Skeletal muscle tissue (tissue), 3 donors: ENCODE measurements at regions not wholly inside any gene's neighbourhood (a gene's known extent, or its start where the extent isn't known, plus 50 kb on each side); places are given as distances from the start of the nearest gene placed in this dataset.

Source experiments
- H3K27ac ChIP-seq: one replicate; pipeline ENCODE4 v1.7.0; 2013; ENCODE audit warnings: mild to moderate bottlenecking, low read depth, low read length, inconsistent platforms
- H3K27me3 ChIP-seq, 3 donors: one replicate each; pipeline ENCODE4 v1.7.0; 2013; ENCODE audit warnings: low read length in 3 of 3; ENCODE audit not compliant: control insufficient read depth in 3 of 3, insufficient read depth in 3 of 3
- H3K36me3 ChIP-seq, 3 donors: one replicate each; pipeline ENCODE4 v1.7.0; 2013; ENCODE audit warnings: low read length in 3 of 3; ENCODE audit not compliant: control insufficient read depth in 3 of 3, insufficient read depth in 3 of 3
- H3K4me1 ChIP-seq, 3 donors: one replicate each; pipeline ENCODE4 v1.7.0; 2013; ENCODE audit warnings: low read length in 3 of 3, mild to moderate bottlenecking in 3 of 3; ENCODE audit not compliant: control insufficient read depth in 3 of 3, insufficient read depth in 3 of 3
- H3K4me3 ChIP-seq, 3 donors: one replicate each; pipeline ENCODE4 v1.7.0; 2013; ENCODE audit warnings: low read length in 3 of 3
- H3K9ac ChIP-seq, 3 donors: one replicate each; pipeline ENCODE4 v1.7.0; 2013; ENCODE audit warnings: low read length in 3 of 3, mild to moderate bottlenecking in 3 of 3, moderate library complexity in 2 of 3, low read depth in 1 of 3
- H3K9me3 ChIP-seq, 3 donors: one replicate each; pipeline ENCODE4 v1.7.0; 2013; ENCODE audit warnings: low read length in 3 of 3; ENCODE audit not compliant: control insufficient read depth in 3 of 3
- donor health status: Osteomylitis.

GRCh38 chr3:94512876-94513275 lies 450.0 kb downstream of the NSUN3 start:
- H3K9me3 ChIP-seq = no peaks in the 10 kb centered on the region
- H3K27me3 ChIP-seq = no peaks in the 10 kb centered on the region
- no peak overlapping the region for H3K4me3 ChIP-seq
- H3K9ac ChIP-seq = no peak overlapping the region
- H3K27ac ChIP-seq = no peak overlapping the region
- no peaks in the 10 kb centered on the region for H3K4me1 ChIP-seq
- H3K36me3 ChIP-seq = no peaks in the 10 kb centered on the region

- no peaks in the 10 kb centered on the region for H3K9me3 ChIP-seq
- no peak overlapping the region for H3K4me3 ChIP-seq
- H3K27ac ChIP-seq = no peak overlapping the region
- no peaks in the 10 kb centered on the region for H3K27me3 ChIP-seq
- no peak overlapping the region for H3K9ac ChIP-seq
- H3K4me1 ChIP-seq = no peaks in the 10 kb centered on the region
- no peaks in the 10 kb centered on the region for H3K36me3 ChIP-seq
Observed at GRCh38 chr3:94513600-94513999, 450.7 kb downstream of the NSUN3 start.

GRCh38 chr3:94515983-94516382 lies 453.1 kb downstream of the NSUN3 start:
- H3K4me3 ChIP-seq = no peak overlapping the region
- no peaks in the 10 kb centered on the region for H3K27me3 ChIP-seq
- H3K27ac ChIP-seq = no peak overlapping the region

GRCh38 chr3:94520364-94520763 lies 457.5 kb downstream of the NSUN3 start:
- no peaks in the 10 kb centered on the region for H3K9me3 ChIP-seq
- H3K4me3 ChIP-seq = no peak overlapping the region
- H3K27me3 ChIP-seq = no peaks in the 10 kb centered on the region
- H3K9ac ChIP-seq = no peak overlapping the region
- H3K27ac ChIP-seq = no peak overlapping the region
- H3K4me1 ChIP-seq = no peaks in the 10 kb centered on the region
- H3K36me3 ChIP-seq = no peaks in the 10 kb centered on the region

More at GRCh38 chr3:94515983-94516382, 453.1 kb downstream of the NSUN3 start:
- no peaks in the 10 kb centered on the region for H3K4me1 ChIP-seq
- no peaks in the 10 kb centered on the region for H3K36me3 ChIP-seq
- no peak overlapping the region for H3K9ac ChIP-seq
- no peaks in the 10 kb centered on the region for H3K9me3 ChIP-seq

- Histone ChIP-seq H3K27me3 (no peaks in the 10 kb centered on the region), H3K9ac (no peak overlapping the region), H3K4me1 (no peaks in the 10 kb centered on the region)
Observed at GRCh38 chr3:94522488-94522887, 459.6 kb downstream of the NSUN3 start.

GRCh38 chr3:94524102-94524919 lies 461.4 kb downstream of the NSUN3 start:
- H3K4me1 ChIP-seq = no peaks in the 10 kb centered on the region
- no peak overlapping the region for H3K27ac ChIP-seq
- H3K9me3 ChIP-seq = no peaks in the 10 kb centered on the region
- no peaks in the 10 kb centered on the region for H3K36me3 ChIP-seq
- H3K4me3 ChIP-seq = no peak overlapping the region
- no peaks in the 10 kb centered on the region for H3K27me3 ChIP-seq
- H3K9ac ChIP-seq = no peak overlapping the region

More at GRCh38 chr3:94522488-94522887, 459.6 kb downstream of the NSUN3 start:
- H3K4me3 ChIP-seq = no peak overlapping the region
- no peaks in the 10 kb centered on the region for H3K9me3 ChIP-seq
- H3K36me3 ChIP-seq = no peaks in the 10 kb centered on the region
- no peak overlapping the region for H3K27ac ChIP-seq

- Histone ChIP-seq H3K9ac (no peak overlapping the region), H3K4me1 (no peaks in the 10 kb centered on the region), H3K36me3 (no peaks in the 10 kb centered on the region)
Observed at GRCh38 chr3:94525043-94525442, 462.2 kb downstream of the NSUN3 start.

GRCh38 chr3:94529816-94530215 lies 467.0 kb downstream of the NSUN3 start:
- Histone ChIP-seq H3K36me3 (no peaks in the 10 kb centered on the region), H3K4me3 (no peak overlapping the region), H3K4me1 (no peaks in the 10 kb centered on the region), H3K9ac (no peak overlapping the region), H3K27me3 (no peaks in the 10 kb centered on the region), H3K9me3 (no peaks in the 10 kb centered on the region), H3K27ac (no peak overlapping the region)

More at GRCh38 chr3:94525043-94525442, 462.2 kb downstream of the NSUN3 start:
- Histone ChIP-seq H3K27ac (no peak overlapping the region), H3K4me3 (no peak overlapping the region), H3K27me3 (no peaks in the 10 kb centered on the region), H3K9me3 (no peaks in the 10 kb centered on the region)

GRCh38 chr3:94532951-94533350 lies 470.1 kb downstream of the NSUN3 start:
- H3K4me1 ChIP-seq = no peaks in the 10 kb centered on the region
- H3K9me3 ChIP-seq = no peaks in the 10 kb centered on the region
- H3K9ac ChIP-seq = no peak overlapping the region
- H3K27ac ChIP-seq = no peak overlapping the region
- no peaks in the 10 kb centered on the region for H3K36me3 ChIP-seq
- H3K4me3 ChIP-seq = no peak overlapping the region
- H3K27me3 ChIP-seq = no peaks in the 10 kb centered on the region

- H3K27ac ChIP-seq = no peak overlapping the region
- H3K9me3 ChIP-seq = no peaks in the 10 kb centered on the region
- no peaks in the 10 kb centered on the region for H3K27me3 ChIP-seq
- H3K9ac ChIP-seq = no peak overlapping the region
- no peaks in the 10 kb centered on the region for H3K4me1 ChIP-seq
- H3K4me3 ChIP-seq = no peak overlapping the region
- no peaks in the 10 kb centered on the region for H3K36me3 ChIP-seq
Observed at GRCh38 chr3:94539937-94540336, 477.1 kb downstream of the NSUN3 start.
